ENCODE measurements at regions not wholly inside any gene's neighbourhood (a gene's known extent, or its start where the extent isn't known, plus 50 kb on each side); places are given as distances from the start of the nearest gene placed in this dataset.
A peak's percentile ranks its signal among the peaks of the same experiment; 100 is the strongest.

GRCh38 chr5:115392611-115393010 lies 96.2 kb upstream of the CCDC112 start:
- H3K4me3 ChIP-seq, result no peak overlapping the region
- ATAC-seq, result no peak
- H3K4me1 ChIP-seq, result peaks cover 0 to 34% (median 5%) of the 10 kb centered on the region in 3 donors
- no peaks in the 10 kb centered on the region for H3K27me3 ChIP-seq
- no peaks in the 10 kb centered on the region for H3K9me3 ChIP-seq
- WGBS, 2 donors (ENCODE audit: low coverage in 1 of 2), result 55% methylated on average over 1 of the region's 1 CpG; no CpG with 5 or more reads in 1 of the 2 donors
- no peak overlapping the region for H3K27ac ChIP-seq
- TF ChIP-seq POLR2AphosphoS5 (IDR thresholded peaks at IDR 0.05), result no peak
- TF ChIP-seq EP300 (IDR thresholded peaks at IDR 0.05), result no peak
- TF ChIP-seq CTCF (IDR thresholded peaks at IDR 0.05), result no peak
- no peak for TF ChIP-seq POLR2A (IDR thresholded peaks at IDR 0.05)
- H3K36me3 ChIP-seq, result no peaks in the 10 kb centered on the region

- Histone ChIP-seq H3K27me3 (no peaks in the 10 kb centered on the region), H3K27ac (no peak overlapping the region), H3K4me3 (no peak overlapping the region), H3K4me1 (peaks cover 0 to 34% (median 5%) of the 10 kb centered on the region in 3 donors), H3K36me3 (no peaks in the 10 kb centered on the region), H3K9me3 (no peaks in the 10 kb centered on the region)
- WGBS, 2 donors (ENCODE audit: low coverage in 1 of 2), result 95 to 98% methylated on average over 5 of the region's 5 CpGs
- no peak for TF ChIP-seq EP300 (IDR thresholded peaks at IDR 0.05)
- TF ChIP-seq POLR2AphosphoS5 (IDR thresholded peaks at IDR 0.05), result no peak
- no peak for TF ChIP-seq CTCF (IDR thresholded peaks at IDR 0.05)
- TF ChIP-seq POLR2A (IDR thresholded peaks at IDR 0.05), result no peak
- no peak for ATAC-seq
Measured at GRCh38 chr5:115391780-115392179, 95.3 kb upstream of the CCDC112 start.

GRCh38 chr5:115389799-115390382 lies 93.4 kb upstream of the CCDC112 start:
- ATAC-seq, result no peak
- no peak overlapping the region for H3K4me3 ChIP-seq
- no peaks in the 10 kb centered on the region for H3K9me3 ChIP-seq
- H3K4me1 ChIP-seq, result peaks cover 0 to 34% (median 5%) of the 10 kb centered on the region in 3 donors
- H3K36me3 ChIP-seq, result no peaks in the 10 kb centered on the region
- 87 to 89% methylated on average over 3 to 4 of the region's 15 CpGs for WGBS, 2 donors (ENCODE audit: low coverage in 1 of 2)
- H3K27me3 ChIP-seq, result no peaks in the 10 kb centered on the region
- TF ChIP-seq CTCF (IDR thresholded peaks at IDR 0.05), result peak in 1 of 4 experiments; percentile 15
- no peak for TF ChIP-seq POLR2AphosphoS5 (IDR thresholded peaks at IDR 0.05)
- no peak for TF ChIP-seq POLR2A (IDR thresholded peaks at IDR 0.05)
- peak overlapping the region in 2 of 4 donors; percentile 24 to 25 for H3K27ac ChIP-seq

GRCh38 chr5:115389034-115389798 lies 92.8 kb upstream of the CCDC112 start:
- Histone ChIP-seq H3K9me3 (no peaks in the 10 kb centered on the region), H3K27ac (peak overlapping the region in 2 of 4 donors; percentile 24 to 25), H3K4me1 (peaks cover 0 to 34% (median 5%) of the 10 kb centered on the region in 3 donors), H3K27me3 (no peaks in the 10 kb centered on the region), H3K4me3 (no peak overlapping the region), H3K36me3 (no peaks in the 10 kb centered on the region)
- no peak for ATAC-seq
- TF ChIP-seq POLR2A (IDR thresholded peaks at IDR 0.05), result no peak
- TF ChIP-seq EP300 (IDR thresholded peaks at IDR 0.05), result no peak
- no peak for TF ChIP-seq CTCF (IDR thresholded peaks at IDR 0.05)
- TF ChIP-seq POLR2AphosphoS5 (IDR thresholded peaks at IDR 0.05), result no peak
- WGBS, 2 donors (ENCODE audit: low coverage in 1 of 2), result 25 to 47% methylated on average over 1 to 6 of the region's 8 CpGs

- TF ChIP-seq POLR2AphosphoS5 (IDR thresholded peaks at IDR 0.05), result no peak
- H3K4me3 ChIP-seq, result no peak overlapping the region
- WGBS, 2 donors (ENCODE audit: low coverage in 1 of 2), result 84 to 85% methylated on average over 4 of the region's 4 CpGs
Measured at GRCh38 chr5:115388240-115388639, 91.8 kb upstream of the CCDC112 start.

More at GRCh38 chr5:115388240-115388639, 91.8 kb upstream of the CCDC112 start:
- no peaks in the 10 kb centered on the region for H3K9me3 ChIP-seq
- H3K27ac ChIP-seq, result no peak overlapping the region
- no peaks in the 10 kb centered on the region for H3K27me3 ChIP-seq
- no peaks in the 10 kb centered on the region for H3K36me3 ChIP-seq
- ATAC-seq, result no peak
- peaks cover 0 to 29% (median 5%) of the 10 kb centered on the region in 3 donors for H3K4me1 ChIP-seq
